ENCODE measurements at regions not wholly inside any gene's neighbourhood (a gene's known extent, or its start where the extent isn't known, plus 50 kb on each side); places are given as distances from the start of the nearest gene placed in this dataset.

DNA sequence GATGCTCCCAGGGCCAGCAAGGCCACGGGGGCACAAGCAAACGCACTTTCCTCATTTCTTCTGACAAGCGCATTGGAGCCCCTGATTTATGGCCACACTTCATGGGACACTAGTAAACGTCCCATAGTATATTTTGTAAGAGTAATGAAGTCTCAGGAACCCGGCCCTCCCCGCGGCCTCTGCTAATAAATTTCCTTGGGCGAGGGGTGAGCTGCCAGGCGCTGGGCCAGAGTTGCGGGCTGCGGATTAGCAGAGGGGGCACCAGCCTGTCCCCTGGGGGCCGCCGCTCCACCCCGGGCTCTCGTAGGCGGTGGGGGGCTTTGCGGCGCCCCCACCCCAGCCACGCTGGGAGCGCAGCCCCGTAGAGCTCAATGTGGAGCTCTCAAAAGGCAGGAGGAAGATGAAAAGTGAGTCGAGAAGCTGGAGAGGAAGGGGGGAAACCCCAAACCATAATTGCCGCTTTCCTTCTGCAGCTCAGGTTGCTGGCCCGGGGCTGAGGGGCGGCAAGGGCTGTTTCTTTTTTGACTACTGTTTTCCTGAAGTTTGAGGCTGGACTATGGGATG is 173.6 kb downstream of the CDC5L start:
- no peak for DNase-seq

- no peak for DNase-seq
These were observed 174.5 kb downstream of the CDC5L start for GRCh38 chr6:44561832-44562665.

- DNase-seq = no peak
These were observed 175.9 kb downstream of the CDC5L start for GRCh38 chr6:44563397-44563796.

- no peak for DNase-seq
These were observed 177.5 kb downstream of the CDC5L start for GRCh38 chr6:44564906-44565524.

DNA sequence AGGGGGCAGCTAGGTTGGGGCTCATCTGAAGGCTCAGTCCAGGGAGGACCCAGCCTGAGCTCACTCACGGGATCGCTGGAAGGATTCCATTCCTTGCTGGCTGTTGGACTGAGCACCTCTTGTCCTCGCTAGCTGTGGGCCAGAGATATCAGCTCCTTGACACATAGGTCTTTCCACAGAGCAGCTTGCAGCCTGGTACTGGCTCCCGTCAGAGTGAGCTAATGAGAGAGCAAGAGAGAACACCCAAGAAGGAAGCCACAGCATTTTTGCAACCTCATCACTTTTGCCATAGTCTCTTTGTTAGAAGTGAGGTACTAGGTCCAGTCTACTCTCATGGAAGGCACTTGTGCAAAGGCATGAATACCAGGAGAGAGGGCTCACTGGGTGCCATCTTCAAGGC is 179.9 kb downstream of the CDC5L start:
- DNase-seq = no peak

GRCh38 chr6:44569131-44569530 is 181.6 kb downstream of the CDC5L start:
- DNase-seq = no peak

GRCh38 chr6:44569931-44570385 is 182.5 kb downstream of the CDC5L start:
- no peak for DNase-seq

GRCh38 chr6:44571510-44571909 is 184.0 kb downstream of the CDC5L start:
- no peak for DNase-seq

DNA sequence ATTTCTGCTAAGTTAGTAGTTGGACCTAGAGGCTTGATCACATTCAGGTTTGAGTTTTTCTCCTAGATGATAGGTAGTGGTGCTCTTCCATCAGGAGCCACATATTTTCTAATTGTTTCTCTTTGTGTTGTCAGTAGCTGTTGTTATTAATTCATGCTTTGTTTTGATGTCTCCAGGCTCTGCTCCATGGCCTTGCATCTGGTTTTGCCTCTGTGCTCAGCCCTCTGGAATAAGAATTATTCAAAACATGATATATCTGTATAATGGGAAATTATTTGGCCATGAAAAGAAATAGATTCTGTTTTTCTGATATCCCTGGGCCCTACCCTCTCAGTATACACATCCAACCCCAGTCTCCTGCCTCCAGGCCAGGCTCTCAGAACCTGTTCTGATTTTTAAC is 184.8 kb downstream of the CDC5L start:
- no peak for DNase-seq

GRCh38 chr6:44575644-44576043 is 188.1 kb downstream of the CDC5L start:
- DNase-seq = no peak

DNA sequence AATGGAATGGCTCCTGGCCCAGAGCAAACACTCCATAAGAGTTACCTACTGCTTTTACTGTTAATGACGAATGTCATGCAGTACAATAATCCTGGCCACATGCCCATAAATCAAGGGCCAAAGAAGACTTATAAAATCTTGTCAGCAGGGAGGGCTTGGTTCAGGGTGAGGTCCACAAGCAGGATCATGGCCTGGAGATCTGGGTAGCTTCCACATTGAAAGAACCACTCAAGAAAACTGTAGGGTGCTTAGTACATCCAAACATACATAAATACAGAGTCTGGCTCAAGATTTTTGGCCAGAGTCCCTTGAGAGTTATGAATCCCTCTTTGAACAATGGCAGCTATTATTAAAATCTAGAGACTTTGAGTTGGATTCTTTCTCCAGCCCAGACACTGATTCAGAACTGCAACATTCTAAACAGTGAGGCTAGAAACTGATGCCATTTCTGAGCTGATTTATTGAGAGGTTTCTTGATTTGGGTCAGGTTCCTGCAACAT is 188.7 kb downstream of the CDC5L start:
- no peak for DNase-seq

- DNase-seq = no peak
These were observed 193.4 kb downstream of the CDC5L start for GRCh38 chr6:44580901-44581300.

- DNase-seq = no peak
These were observed 195.4 kb downstream of the CDC5L start for GRCh38 chr6:44582930-44583329.

GRCh38 chr6:44590471-44590870 is 203.0 kb downstream of the CDC5L start:
- no peak for DNase-seq

DNA sequence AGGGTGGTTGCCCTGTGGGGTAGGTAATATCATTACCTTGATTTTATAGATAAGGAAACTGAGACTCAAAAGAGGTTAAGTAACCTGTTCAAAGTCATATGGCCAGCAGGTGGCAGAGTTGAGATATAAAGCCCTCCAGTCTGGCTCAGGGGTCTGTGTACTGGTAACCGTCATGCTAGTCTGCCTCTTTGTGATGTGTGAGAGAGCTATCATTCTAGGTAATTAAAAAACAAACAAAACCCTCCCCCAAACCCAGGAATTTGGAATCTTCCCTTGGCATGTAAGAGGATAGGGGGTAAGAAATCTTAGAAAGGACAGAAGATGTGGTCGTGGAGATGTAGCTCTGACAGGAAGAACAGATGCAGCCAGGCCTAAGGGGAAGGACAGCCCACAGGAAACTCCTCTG is 206.0 kb downstream of the CDC5L start:
- DNase-seq = peak in 2 of 4 experiments; percentile 24 to 33

DNA sequence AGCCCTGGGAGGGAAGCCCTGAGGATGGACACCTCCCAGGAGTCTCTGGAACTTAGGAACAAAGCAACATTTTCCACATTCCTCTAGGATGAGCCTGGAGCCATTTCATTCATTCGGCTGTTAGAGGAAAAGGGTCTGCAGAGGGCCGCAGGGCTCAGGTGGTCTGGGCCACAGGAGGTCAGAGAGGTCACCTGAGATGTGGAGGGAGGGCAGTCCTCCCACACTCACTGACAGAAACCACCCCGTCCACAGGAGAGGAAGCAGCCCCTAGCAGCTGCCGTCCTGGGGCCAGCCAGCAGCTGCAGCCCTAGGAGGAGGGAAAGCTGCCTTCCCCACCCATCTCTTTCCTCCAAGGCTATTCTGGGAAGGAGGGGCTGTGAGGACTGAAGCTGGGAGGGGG is 207.0 kb downstream of the CDC5L start:
- no peak for DNase-seq

GRCh38 chr6:44598679-44599078 is 211.2 kb downstream of the CDC5L start:
- DNase-seq = no peak

GRCh38 chr6:44599672-44600071 is 212.2 kb downstream of the CDC5L start:
- DNase-seq = no peak

GRCh38 chr6:44603044-44603686 is 215.7 kb downstream of the CDC5L start:
- no peak for DNase-seq

DNA sequence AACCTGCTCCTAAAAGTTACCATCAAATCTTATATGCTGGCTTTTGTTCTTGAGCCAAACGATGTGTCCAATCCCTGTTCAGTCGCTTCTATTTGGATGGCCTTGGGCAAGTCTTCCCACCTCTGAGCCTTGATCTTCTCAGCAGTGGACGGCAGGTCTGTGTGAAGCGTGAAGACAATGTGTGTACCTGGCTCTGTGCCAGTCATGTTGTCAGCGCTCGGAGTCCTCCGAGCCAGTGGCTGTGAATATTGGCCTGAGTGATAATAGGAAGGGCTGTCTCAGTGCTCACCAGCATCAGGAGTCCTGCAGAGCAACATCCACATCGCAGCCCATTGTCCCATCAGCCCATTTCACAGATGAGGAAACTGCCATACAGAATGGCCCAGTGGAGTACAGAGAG is 219.0 kb downstream of the CDC5L start:
- no peak for DNase-seq

GRCh38 chr6:44606976-44607375 is 219.5 kb downstream of the CDC5L start:
- DNase-seq = no peak

DNA sequence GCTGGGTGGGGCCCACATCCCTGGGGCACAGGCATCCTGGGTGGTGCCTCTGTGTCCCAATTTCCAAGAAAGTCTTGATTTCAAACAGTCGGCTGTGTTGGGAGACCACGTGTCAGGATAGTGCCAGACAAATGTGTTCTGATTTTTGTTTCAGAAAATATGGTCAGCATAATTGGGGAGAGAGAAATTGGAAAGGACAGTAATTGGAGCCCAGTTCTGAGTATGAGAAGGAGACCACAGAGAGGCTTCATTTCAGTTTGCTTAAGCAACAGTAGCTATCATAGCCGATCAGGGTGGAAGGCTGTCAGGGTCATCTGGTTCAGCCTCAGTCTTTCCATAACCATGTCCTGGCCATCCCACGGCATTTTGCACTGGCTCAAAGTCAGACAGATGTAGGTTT is 220.7 kb downstream of the CDC5L start:
- DNase-seq = no peak

DNA sequence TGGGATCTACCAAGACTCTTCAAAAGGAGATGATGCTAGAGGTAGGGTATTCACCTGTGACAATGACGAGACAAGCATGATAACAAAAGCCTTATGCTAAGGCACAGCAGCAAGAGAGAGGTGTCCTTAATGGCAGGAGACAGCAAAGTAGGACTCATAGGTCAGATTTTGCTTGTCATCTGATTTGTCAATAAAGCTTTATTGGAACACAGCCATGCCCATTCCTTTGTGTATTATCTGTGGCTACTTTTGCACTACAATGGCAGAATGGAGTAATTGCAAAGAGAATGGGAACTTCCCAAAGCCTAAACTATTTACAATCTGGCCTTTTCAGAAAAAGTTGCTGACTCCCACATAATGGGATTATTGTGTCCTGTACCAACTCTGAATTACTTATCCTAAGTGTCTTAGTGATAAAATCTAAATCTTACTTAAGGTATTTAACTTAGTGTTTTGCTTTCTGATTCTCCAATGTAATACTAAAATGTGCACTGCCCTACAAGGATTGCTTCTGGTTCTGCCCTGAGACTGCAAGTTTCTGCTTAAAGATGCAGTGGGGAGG is 221.6 kb downstream of the CDC5L start:
- DNase-seq = no peak

Measured in activated CD4-positive, CD25-positive, alpha-beta regulatory T cell (primary cell).